Keratinocyte (primary cell): ENCODE measurements at regions not wholly inside any gene's neighbourhood (a gene's known extent, or its start where the extent isn't known, plus 50 kb on each side); places are given as distances from the start of the nearest gene placed in this dataset.

ENCODE experiments used
- EZH2 ChIP-seq: IDR thresholded peaks from one replicate; pipeline ENCODE4 v1.6.1; 2012; ENCODE audit warnings: inconsistent platforms, mild to moderate bottlenecking, low read length, moderate library complexity
- TF ChIP-seq, protein P1 (sequence below), 3 experiments: IDR thresholded peaks in 1 of 3; conservative IDR thresholded peaks in 1 of 3; optimal IDR thresholded peaks in 1 of 3; 2 replicates in 2 of 3; 3 replicates in 1 of 3; pipeline versions ENCODE3 to v1.5.1; 2011; ENCODE audit warnings: low read length in 3 of 3, mild to moderate bottlenecking in 3 of 3, moderate library complexity in 2 of 3, control low read depth in 1 of 3, inconsistent platforms in 1 of 3; ENCODE audit not compliant: insufficient read depth in 2 of 3; ENCODE audit errors: extremely low read depth in 1 of 3

DNA sequence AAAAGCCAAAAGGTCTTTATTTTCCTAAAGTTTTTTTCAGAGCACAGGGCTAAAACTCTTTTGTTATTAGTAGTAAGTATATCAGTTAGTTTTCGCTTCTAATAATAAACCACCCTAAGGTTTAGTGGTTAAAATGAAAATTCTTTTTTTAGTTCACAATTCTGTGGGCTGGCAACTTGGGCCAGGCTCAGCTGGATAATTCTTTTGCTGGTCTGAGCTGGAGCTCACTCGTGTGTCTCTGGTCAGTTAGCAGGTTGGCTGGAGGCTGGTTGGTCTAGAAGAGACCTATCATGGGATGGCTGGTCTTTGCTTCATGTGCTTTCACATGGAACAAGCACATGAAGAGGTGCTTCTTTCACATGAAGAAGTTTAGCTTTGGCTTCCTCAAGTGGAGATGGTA is 227.1 kb upstream of the LCORL start:
- TF ChIP-seq, protein P1, sequence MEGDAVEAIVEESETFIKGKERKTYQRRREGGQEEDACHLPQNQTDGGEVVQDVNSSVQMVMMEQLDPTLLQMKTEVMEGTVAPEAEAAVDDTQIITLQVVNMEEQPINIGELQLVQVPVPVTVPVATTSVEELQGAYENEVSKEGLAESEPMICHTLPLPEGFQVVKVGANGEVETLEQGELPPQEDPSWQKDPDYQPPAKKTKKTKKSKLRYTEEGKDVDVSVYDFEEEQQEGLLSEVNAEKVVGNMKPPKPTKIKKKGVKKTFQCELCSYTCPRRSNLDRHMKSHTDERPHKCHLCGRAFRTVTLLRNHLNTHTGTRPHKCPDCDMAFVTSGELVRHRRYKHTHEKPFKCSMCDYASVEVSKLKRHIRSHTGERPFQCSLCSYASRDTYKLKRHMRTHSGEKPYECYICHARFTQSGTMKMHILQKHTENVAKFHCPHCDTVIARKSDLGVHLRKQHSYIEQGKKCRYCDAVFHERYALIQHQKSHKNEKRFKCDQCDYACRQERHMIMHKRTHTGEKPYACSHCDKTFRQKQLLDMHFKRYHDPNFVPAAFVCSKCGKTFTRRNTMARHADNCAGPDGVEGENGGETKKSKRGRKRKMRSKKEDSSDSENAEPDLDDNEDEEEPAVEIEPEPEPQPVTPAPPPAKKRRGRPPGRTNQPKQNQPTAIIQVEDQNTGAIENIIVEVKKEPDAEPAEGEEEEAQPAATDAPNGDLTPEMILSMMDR (optimal IDR thresholded peaks at IDR 0.05 in 1 of 3, IDR thresholded peaks at IDR 0.05 in 1 of 3, conservative IDR thresholded peaks at IDR 0.05 in 1 of 3; ENCODE audit: extremely low read depth in 1 of 3, insufficient read depth in 2 of 3, low read length in 3 of 3) = no peak
- TF ChIP-seq EZH2 = no peak
